ENCODE measurements at regions not wholly inside any gene's neighbourhood (a gene's known extent, or its start where the extent isn't known, plus 50 kb on each side); places are given as distances from the start of the nearest gene placed in this dataset.
"Not testable (repeated sequence)": the region's sequence is repeated elsewhere in the genome, so short reads cannot be mapped to it uniquely, and the experiment has no call there.

- Mint-ChIP-seq H3K27me3 (ENCODE audit: low read depth) (peaks cover 2% of the 10 kb centered on the region), H3K4me1 (ENCODE audit: low read depth) (peaks cover 49% of the 10 kb centered on the region), H3K36me3 (ENCODE audit: low read depth) (no peaks in the 10 kb centered on the region), H3K9me3 (no peaks in the 10 kb centered on the region), H3K27ac (peak overlapping the region; percentile 84), H3K4me3 (ENCODE audit: low read depth) (peak overlapping the region; percentile 53)
- intact Hi-C loops (cut with micrococcal nuclease), result loop anchor here (1.0 to 10.0 kb wide), 4 partner anchors 8 to 161 kb away; no protein-coding TSS in a partner anchor
- no peak for DNase-seq (ENCODE audit: low spot score)
Observed at GRCh38 chr14:106013879-106014376, 487.5 kb downstream of the TMEM121 start.

GRCh38 chr14:106017952-106018351, 491.6 kb downstream of the TMEM121 start:
- intact Hi-C loops (cut with micrococcal nuclease), result loop anchor here (10.0 kb wide), 1 partner anchor 157 kb away; no protein-coding TSS in a partner anchor
- not testable (repeated sequence) for H3K9me3 Mint-ChIP-seq; DNase-seq (ENCODE audit: low spot score); H3K36me3 Mint-ChIP-seq (ENCODE audit: low read depth); H3K4me3 Mint-ChIP-seq (ENCODE audit: low read depth); H3K27me3 Mint-ChIP-seq (ENCODE audit: low read depth); H3K27ac Mint-ChIP-seq
- H3K4me1 Mint-ChIP-seq (ENCODE audit: low read depth), result peaks cover 51% of the 10 kb centered on the region

GRCh38 chr14:106021832-106022231, 495.4 kb downstream of the TMEM121 start:
- intact Hi-C loops (cut with micrococcal nuclease), result loop anchor here (1.0 kb wide), 1 partner anchor 8 kb away; no protein-coding TSS in a partner anchor
- H3K36me3 Mint-ChIP-seq (ENCODE audit: low read depth), result peaks cover 10% of the 10 kb centered on the region
- H3K27me3 Mint-ChIP-seq (ENCODE audit: low read depth), result no peaks in the 10 kb centered on the region
- H3K4me3 Mint-ChIP-seq (ENCODE audit: low read depth), result no peak overlapping the region
- H3K27ac Mint-ChIP-seq, result peak overlapping the region; percentile 65
- H3K9me3 Mint-ChIP-seq, result peaks cover 12% of the 10 kb centered on the region
- peaks cover 56% of the 10 kb centered on the region for H3K4me1 Mint-ChIP-seq (ENCODE audit: low read depth)
- no peak for DNase-seq (ENCODE audit: low spot score)

- Mint-ChIP-seq H3K9me3 (peaks cover 12% of the 10 kb centered on the region), H3K27ac (peak overlapping the region; percentile 65), H3K4me1 (ENCODE audit: low read depth) (peaks cover 56% of the 10 kb centered on the region)
- intact Hi-C loops (cut with micrococcal nuclease), result loop anchor here (1.0 kb wide), 1 partner anchor 8 kb away; no protein-coding TSS in a partner anchor
- H3K27me3 Mint-ChIP-seq (ENCODE audit: low read depth); H3K36me3 Mint-ChIP-seq (ENCODE audit: low read depth); H3K4me3 Mint-ChIP-seq (ENCODE audit: low read depth); DNase-seq (ENCODE audit: low spot score): not testable (repeated sequence)
Observed at GRCh38 chr14:106022648-106023047, 496.3 kb downstream of the TMEM121 start.

GRCh38 chr14:106023411-106023810, 497.0 kb downstream of the TMEM121 start:
- peaks cover 2% of the 10 kb centered on the region for H3K27me3 Mint-ChIP-seq (ENCODE audit: low read depth)
- intact Hi-C loops (cut with micrococcal nuclease), result no loop called here
- H3K4me1 Mint-ChIP-seq (ENCODE audit: low read depth), result peaks cover 58% of the 10 kb centered on the region
- no peak overlapping the region for H3K27ac Mint-ChIP-seq
- peaks cover 10% of the 10 kb centered on the region for H3K36me3 Mint-ChIP-seq (ENCODE audit: low read depth)
- no peak for DNase-seq (ENCODE audit: low spot score)
- peaks cover 12% of the 10 kb centered on the region for H3K9me3 Mint-ChIP-seq
- no peak overlapping the region for H3K4me3 Mint-ChIP-seq (ENCODE audit: low read depth)

- Mint-ChIP-seq H3K4me3 (ENCODE audit: low read depth) (no peak overlapping the region), H3K27ac (peak overlapping the region; percentile 54), H3K36me3 (ENCODE audit: low read depth) (peaks cover 10% of the 10 kb centered on the region), H3K9me3 (peaks cover 12% of the 10 kb centered on the region), H3K27me3 (ENCODE audit: low read depth) (peaks cover 2% of the 10 kb centered on the region), H3K4me1 (ENCODE audit: low read depth) (peaks cover 53% of the 10 kb centered on the region)
- DNase-seq (ENCODE audit: low spot score), result no peak
- intact Hi-C loops (cut with micrococcal nuclease), result no loop called here
Observed at GRCh38 chr14:106024983-106025604, 498.7 kb downstream of the TMEM121 start.

GRCh38 chr14:106026026-106026425, 499.6 kb downstream of the TMEM121 start:
- DNase-seq (ENCODE audit: low spot score), result no peak
- H3K4me3 Mint-ChIP-seq (ENCODE audit: low read depth), result no peak overlapping the region
- intact Hi-C loops (cut with micrococcal nuclease), result no loop called here
- peaks cover 2% of the 10 kb centered on the region for H3K27me3 Mint-ChIP-seq (ENCODE audit: low read depth)
- peaks cover 12% of the 10 kb centered on the region for H3K9me3 Mint-ChIP-seq
- H3K27ac Mint-ChIP-seq, result peak overlapping the region; percentile 26
- H3K36me3 Mint-ChIP-seq (ENCODE audit: low read depth), result peaks cover 10% of the 10 kb centered on the region
- peaks cover 49% of the 10 kb centered on the region for H3K4me1 Mint-ChIP-seq (ENCODE audit: low read depth)

- H3K36me3 Mint-ChIP-seq (ENCODE audit: low read depth); DNase-seq (ENCODE audit: low spot score); H3K27ac Mint-ChIP-seq; H3K27me3 Mint-ChIP-seq (ENCODE audit: low read depth); intact Hi-C loops (cut with micrococcal nuclease); H3K4me3 Mint-ChIP-seq (ENCODE audit: low read depth): not testable (repeated sequence)
- H3K4me1 Mint-ChIP-seq (ENCODE audit: low read depth), result peaks cover 33% of the 10 kb centered on the region
- peaks cover 12% of the 10 kb centered on the region for H3K9me3 Mint-ChIP-seq
Observed at GRCh38 chr14:106027759-106028158, 501.4 kb downstream of the TMEM121 start.

GRCh38 chr14:106029959-106030358, 503.6 kb downstream of the TMEM121 start:
- H3K4me1 Mint-ChIP-seq (ENCODE audit: low read depth), result peaks cover 18% of the 10 kb centered on the region
- no peak overlapping the region for H3K27ac Mint-ChIP-seq
- H3K36me3 Mint-ChIP-seq (ENCODE audit: low read depth), result no peaks in the 10 kb centered on the region
- no peak for DNase-seq (ENCODE audit: low spot score)
- intact Hi-C loops (cut with micrococcal nuclease), result no loop called here
- H3K27me3 Mint-ChIP-seq (ENCODE audit: low read depth), result peaks cover 2% of the 10 kb centered on the region
- H3K9me3 Mint-ChIP-seq, result no peaks in the 10 kb centered on the region
- no peak overlapping the region for H3K4me3 Mint-ChIP-seq (ENCODE audit: low read depth)

GRCh38 chr14:106037380-106037779, 511.0 kb downstream of the TMEM121 start:
- no peaks in the 10 kb centered on the region for H3K9me3 Mint-ChIP-seq
- H3K27me3 Mint-ChIP-seq (ENCODE audit: low read depth), result peaks cover 6% of the 10 kb centered on the region
- DNase-seq (ENCODE audit: low spot score), result no peak

GRCh38 chr14:106038263-106038662, 511.9 kb downstream of the TMEM121 start:
- intact Hi-C loops (cut with micrococcal nuclease), result no loop called here
- DNase-seq (ENCODE audit: low spot score), result no peak

More at GRCh38 chr14:106037380-106037779, 511.0 kb downstream of the TMEM121 start:
- intact Hi-C loops (cut with micrococcal nuclease), result no loop called here
- no peak overlapping the region for H3K4me3 Mint-ChIP-seq (ENCODE audit: low read depth)
- no peaks in the 10 kb centered on the region for H3K36me3 Mint-ChIP-seq (ENCODE audit: low read depth)
- no peak overlapping the region for H3K27ac Mint-ChIP-seq
- peaks cover 4% of the 10 kb centered on the region for H3K4me1 Mint-ChIP-seq (ENCODE audit: low read depth)

GRCh38 chr14:106039400-106039799, 513.0 kb downstream of the TMEM121 start:
- Mint-ChIP-seq H3K4me1 (ENCODE audit: low read depth) (peaks cover 2% of the 10 kb centered on the region), H3K27me3 (ENCODE audit: low read depth) (peaks cover 7% of the 10 kb centered on the region), H3K27ac (no peak overlapping the region), H3K36me3 (ENCODE audit: low read depth) (no peaks in the 10 kb centered on the region), H3K4me3 (ENCODE audit: low read depth) (no peak overlapping the region), H3K9me3 (no peaks in the 10 kb centered on the region)
- DNase-seq (ENCODE audit: low spot score), result peak; percentile 26
- intact Hi-C loops (cut with micrococcal nuclease), result no loop called here

More at GRCh38 chr14:106038263-106038662, 511.9 kb downstream of the TMEM121 start:
- Mint-ChIP-seq H3K36me3 (ENCODE audit: low read depth) (no peaks in the 10 kb centered on the region), H3K27ac (no peak overlapping the region), H3K27me3 (ENCODE audit: low read depth) (peaks cover 7% of the 10 kb centered on the region), H3K4me3 (ENCODE audit: low read depth) (no peak overlapping the region), H3K9me3 (no peaks in the 10 kb centered on the region), H3K4me1 (ENCODE audit: low read depth) (peaks cover 4% of the 10 kb centered on the region)

- Mint-ChIP-seq H3K4me1 (ENCODE audit: low read depth) (peaks cover 3% of the 10 kb centered on the region), H3K36me3 (ENCODE audit: low read depth) (no peaks in the 10 kb centered on the region), H3K27me3 (ENCODE audit: low read depth) (peaks cover 8% of the 10 kb centered on the region), H3K27ac (no peak overlapping the region), H3K4me3 (ENCODE audit: low read depth) (no peak overlapping the region), H3K9me3 (no peaks in the 10 kb centered on the region)
- no peak for DNase-seq (ENCODE audit: low spot score)
- intact Hi-C loops (cut with micrococcal nuclease), result loop anchor here (2.0 to 10.0 kb wide), 3 partner anchors 32 to 370 kb away; no protein-coding TSS in a partner anchor
Observed at GRCh38 chr14:106044515-106044914, 518.1 kb downstream of the TMEM121 start.

All from activated T-helper 2 cell treated with anti-CD3 and anti-CD28 coated beads, Interferon-gamma antibody, Interleukin-2, Interleukin-4, amounts not matched to agents 10 μg/mL and 5 μg/mL and 100 μg/mL, durations not matched to agents 14 hours and 24 hours and 36 hours (primary cell).